Stimulated activated CD4-positive, alpha-beta T cell treated with anti-CD3 and anti-CD28 coated beads, TNF-alpha, amount 100 ng/mL, for 1 hour (primary cell): ENCODE measurements at regions not wholly inside any gene's neighbourhood (a gene's known extent, or its start where the extent isn't known, plus 50 kb on each side); places are given as distances from the start of the nearest gene placed in this dataset.

Source experiments
- DNase-seq, 3 donors: peaks; one replicate each; pipeline ENCODE4 v3.0.0-alpha.2; 2020; ENCODE audit warnings: low read depth in 3 of 3, low spot score in 1 of 3

- DNase-seq: no peak
These were observed 635.1 kb upstream of the SLC39A10 start for GRCh38 chr2:195021711-195022507.

GRCh38 chr2:195018462-195018861 is 638.6 kb upstream of the SLC39A10 start:
- DNase-seq: no peak

- no peak for DNase-seq
These were observed 639.1 kb upstream of the SLC39A10 start for GRCh38 chr2:195017890-195018289.

- DNase-seq: no peak
These were observed 640.2 kb upstream of the SLC39A10 start for GRCh38 chr2:195016841-195017240.

GRCh38 chr2:195009202-195009601 is 647.8 kb upstream of the SLC39A10 start:
- DNase-seq: no peak

GRCh38 chr2:195006856-195007255 is 650.2 kb upstream of the SLC39A10 start:
- no peak for DNase-seq

- no peak for DNase-seq
These were observed 653.0 kb upstream of the SLC39A10 start for GRCh38 chr2:195003881-195004471.

- DNase-seq: no peak
These were observed 655.1 kb upstream of the SLC39A10 start for GRCh38 chr2:195001924-195002323.

- DNase-seq: no peak
These were observed 657.3 kb upstream of the SLC39A10 start for GRCh38 chr2:194999771-195000170.

- DNase-seq: no peak
These were observed 664.4 kb upstream of the SLC39A10 start for GRCh38 chr2:194992648-194993047.

- DNase-seq: no peak
These were observed 671.8 kb upstream of the SLC39A10 start for GRCh38 chr2:194985258-194985657.

GRCh38 chr2:194962254-194962653 is 694.8 kb upstream of the SLC39A10 start:
- no peak for DNase-seq

- no peak for DNase-seq
These were observed 702.8 kb upstream of the SLC39A10 start for GRCh38 chr2:194954218-194954617.

GRCh38 chr2:194946826-194947225 is 710.2 kb upstream of the SLC39A10 start:
- no peak for DNase-seq

GRCh38 chr2:194938066-194938465 is 719.0 kb upstream of the SLC39A10 start:
- DNase-seq: no peak

GRCh38 chr2:194927489-194927888 is 729.5 kb upstream of the SLC39A10 start:
- no peak for DNase-seq

- DNase-seq: no peak
These were observed 730.2 kb upstream of the SLC39A10 start for GRCh38 chr2:194926873-194927272.

- DNase-seq: no peak
These were observed 731.3 kb upstream of the SLC39A10 start for GRCh38 chr2:194925742-194926141.

- no peak for DNase-seq
These were observed 739.5 kb upstream of the SLC39A10 start for GRCh38 chr2:194917519-194917918.

- no peak for DNase-seq
These were observed 741.5 kb upstream of the SLC39A10 start for GRCh38 chr2:194915485-194915884.

- DNase-seq: no peak
These were observed 749.5 kb upstream of the SLC39A10 start for GRCh38 chr2:194907569-194907968.

- no peak for DNase-seq
These were observed 760.2 kb upstream of the SLC39A10 start for GRCh38 chr2:194896871-194897270.

GRCh38 chr2:194883711-194884110 is 773.3 kb upstream of the SLC39A10 start:
- DNase-seq: no peak
